Fibroblast of skin of right quadriceps (primary cell): ENCODE measurements at regions not wholly inside any gene's neighbourhood (a gene's known extent, or its start where the extent isn't known, plus 50 kb on each side); places are given as distances from the start of the nearest gene placed in this dataset.

Source experiments
- DNase-seq: peaks from one replicate; pipeline ENCODE4 v3.0.0-alpha.2; 2013

DNA sequence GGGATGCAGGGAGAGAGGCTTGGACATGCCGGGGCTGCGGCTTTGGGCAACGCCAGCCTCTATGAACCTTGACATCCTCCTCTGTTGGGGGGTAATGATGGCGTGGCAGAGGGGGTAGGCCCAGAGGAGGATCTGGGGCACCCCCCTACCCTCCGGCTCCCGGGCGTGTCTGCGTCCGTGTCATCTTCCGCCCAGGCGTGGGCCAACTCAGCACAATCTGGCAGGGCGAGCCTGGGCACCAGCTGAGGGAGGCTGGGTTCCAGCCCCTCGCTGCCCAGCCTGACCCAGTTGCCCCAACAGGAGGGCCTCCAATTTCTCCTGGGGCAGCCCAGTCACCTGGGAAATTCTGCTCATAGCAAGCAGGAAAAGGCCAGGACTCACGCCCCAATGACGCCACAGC lies 62.9 kb upstream of the IL17B start:
- no peak for DNase-seq

DNA sequence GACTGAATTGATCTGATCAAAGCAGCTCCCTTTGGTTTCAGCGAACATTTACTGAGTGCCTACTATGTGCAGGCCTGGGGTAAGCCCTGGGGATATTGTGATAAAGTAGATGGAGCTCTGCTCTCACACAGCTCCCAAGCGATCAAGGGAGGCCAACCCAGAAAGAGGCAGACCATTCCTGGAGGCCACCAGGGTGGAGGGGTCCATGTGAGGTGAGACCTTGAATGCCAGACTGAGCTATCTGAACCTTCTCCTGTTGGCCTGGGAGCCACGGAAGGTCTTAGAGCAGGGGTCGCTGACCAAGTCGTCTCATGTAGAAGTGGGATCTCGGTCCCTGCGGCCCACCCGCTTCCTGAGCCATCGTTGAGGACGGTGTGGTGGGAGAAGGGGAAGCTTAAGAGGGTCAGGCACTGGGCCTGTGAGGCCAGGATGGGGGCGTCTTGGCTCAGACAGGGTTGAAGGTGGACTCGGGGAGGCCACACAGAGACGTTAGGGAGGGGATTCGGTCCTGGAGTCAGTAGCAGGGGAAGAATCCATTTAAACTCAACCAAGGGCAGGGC lies 62.2 kb upstream of the IL17B start:
- DNase-seq = no peak

DNA sequence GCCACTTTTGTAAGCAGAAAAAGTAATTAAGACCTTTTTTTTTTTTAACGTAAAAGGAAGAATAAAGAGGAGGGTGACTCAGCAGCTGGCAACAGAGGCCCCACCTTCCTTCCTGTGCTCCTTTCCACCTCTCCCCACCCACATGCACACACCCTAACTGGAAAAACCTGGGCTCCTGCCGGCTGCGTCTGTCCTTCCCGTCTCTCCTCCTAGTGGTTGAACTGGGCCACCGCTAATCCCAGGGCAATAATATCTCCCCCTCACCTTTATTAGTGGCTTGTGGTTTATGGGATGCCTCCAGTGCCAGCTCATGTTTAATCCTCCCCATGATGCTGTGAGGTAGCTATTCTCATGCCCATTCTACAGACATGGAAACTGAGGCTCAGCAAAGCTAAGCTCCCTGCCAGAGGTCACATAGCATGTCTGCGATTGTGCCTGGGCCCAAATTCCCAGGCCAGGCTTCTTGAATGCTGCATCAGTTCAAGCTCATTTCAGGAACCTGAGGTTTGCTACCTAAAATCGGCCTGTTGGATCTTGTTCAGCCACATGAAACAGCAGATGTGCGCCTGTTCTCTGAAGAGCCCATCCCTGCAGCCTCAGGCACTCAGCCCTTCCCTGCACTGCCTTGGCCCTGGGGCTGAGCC lies 60.9 kb upstream of the IL17B start:
- DNase-seq = peak; percentile 61

DNA sequence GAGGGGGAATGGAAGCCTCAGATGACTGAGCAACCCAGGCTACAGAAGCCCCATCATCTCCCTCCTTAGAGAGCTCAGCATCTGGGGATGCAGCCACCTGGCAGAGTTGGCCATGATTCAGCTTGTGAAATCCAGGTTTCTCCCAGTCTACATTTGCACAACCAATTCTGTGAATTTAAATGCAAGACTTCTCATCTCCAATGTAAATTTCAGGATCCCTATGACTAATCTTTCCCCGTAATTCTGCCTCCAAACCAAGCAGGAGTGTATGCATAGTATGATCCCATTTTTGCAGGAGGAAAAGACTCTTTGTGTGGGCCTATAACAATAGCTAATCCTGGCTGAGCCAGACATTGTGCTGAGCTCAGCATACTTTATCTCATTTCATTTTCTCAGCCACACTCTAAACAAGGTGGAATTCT lies 59.6 kb upstream of the IL17B start:
- peak; percentile 42 for DNase-seq

DNA sequence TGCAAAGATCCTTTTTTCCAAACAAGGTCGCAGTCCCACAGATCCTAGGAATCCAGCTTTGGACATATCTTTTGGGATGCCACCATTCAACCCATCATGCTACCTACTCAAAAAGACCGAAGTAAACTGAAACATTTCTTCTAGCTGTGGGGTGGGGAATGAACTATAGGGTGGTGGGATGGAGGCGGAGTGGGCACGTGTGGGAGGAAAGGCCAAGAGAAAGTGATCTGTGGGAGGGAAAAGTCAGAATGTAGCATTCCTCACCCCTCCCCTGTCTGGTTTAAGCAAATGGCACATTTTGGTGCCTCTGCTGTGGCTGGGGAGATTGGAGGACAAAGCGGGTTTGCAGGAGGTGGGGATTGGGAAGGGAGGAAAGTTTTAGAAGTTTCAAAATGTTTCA lies 59.2 kb upstream of the IL17B start:
- DNase-seq = no peak

DNA sequence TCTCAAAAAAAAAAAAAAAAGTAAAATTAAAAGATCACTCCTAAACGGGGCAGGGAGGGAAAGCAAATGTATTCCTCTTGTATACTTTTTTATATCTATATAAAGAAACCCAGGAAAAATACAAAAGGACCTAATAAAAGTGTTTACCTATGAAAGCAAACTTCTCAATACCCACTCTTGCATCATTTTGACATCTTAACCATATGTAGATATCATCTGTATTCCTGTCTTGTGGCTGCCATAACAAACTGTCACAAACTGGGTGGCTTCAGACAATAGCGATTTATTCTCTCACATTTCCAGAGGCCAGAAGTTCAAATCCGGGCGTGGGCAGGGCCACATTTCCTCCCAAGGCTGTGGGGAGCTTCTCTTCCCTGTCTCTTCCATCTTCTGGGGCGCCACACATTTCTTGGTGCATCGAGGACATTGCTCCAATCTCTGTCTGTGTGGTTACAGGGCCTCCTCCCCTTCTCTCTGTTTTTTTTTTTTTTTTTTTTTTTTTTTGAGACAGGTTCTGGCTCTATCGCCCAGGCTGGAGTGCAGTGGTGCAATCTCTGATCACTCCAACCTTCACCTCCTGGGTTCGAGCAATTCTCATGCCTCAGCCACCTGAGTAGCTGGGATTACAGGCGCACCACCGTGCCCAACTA lies 58.4 kb upstream of the IL17B start:
- no peak for DNase-seq

DNA sequence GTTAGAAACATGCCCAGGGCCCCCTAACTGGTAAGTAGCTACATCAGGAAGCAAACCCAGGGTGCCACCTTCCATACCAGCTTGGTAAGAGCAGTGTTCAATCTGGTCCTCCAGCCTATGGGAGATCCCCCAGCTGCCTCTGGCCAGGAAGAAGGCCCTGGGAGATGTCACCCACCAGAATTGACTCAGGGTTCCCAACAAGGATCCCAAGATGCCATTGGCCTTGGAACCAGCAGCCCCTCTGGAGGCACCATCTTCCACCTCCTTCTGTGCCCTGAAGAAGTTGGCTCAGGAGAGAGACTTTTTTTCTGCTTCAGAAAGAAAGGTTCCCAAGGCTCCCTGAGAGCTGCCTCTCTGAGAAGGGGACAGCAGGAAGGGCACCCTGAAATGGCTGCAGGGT lies 56.6 kb upstream of the IL17B start:
- no peak for DNase-seq

DNA sequence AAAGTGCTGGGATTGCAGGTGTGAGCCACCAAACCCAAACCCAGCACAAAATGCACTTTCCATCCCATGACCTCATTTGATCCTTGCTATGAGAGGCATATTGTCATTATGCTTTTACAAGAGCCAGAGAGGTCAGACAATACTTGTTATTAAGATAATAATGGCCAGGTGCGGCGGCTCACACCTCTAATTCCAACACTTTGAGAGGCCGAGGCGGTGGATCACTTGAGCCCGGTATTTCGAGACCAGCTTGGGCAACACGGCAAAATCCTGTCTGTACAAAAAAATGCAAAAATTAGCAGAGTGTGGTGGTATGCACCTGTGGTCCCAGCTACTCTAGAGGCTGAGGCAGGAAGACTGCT lies 55.9 kb upstream of the IL17B start:
- DNase-seq = no peak

DNA sequence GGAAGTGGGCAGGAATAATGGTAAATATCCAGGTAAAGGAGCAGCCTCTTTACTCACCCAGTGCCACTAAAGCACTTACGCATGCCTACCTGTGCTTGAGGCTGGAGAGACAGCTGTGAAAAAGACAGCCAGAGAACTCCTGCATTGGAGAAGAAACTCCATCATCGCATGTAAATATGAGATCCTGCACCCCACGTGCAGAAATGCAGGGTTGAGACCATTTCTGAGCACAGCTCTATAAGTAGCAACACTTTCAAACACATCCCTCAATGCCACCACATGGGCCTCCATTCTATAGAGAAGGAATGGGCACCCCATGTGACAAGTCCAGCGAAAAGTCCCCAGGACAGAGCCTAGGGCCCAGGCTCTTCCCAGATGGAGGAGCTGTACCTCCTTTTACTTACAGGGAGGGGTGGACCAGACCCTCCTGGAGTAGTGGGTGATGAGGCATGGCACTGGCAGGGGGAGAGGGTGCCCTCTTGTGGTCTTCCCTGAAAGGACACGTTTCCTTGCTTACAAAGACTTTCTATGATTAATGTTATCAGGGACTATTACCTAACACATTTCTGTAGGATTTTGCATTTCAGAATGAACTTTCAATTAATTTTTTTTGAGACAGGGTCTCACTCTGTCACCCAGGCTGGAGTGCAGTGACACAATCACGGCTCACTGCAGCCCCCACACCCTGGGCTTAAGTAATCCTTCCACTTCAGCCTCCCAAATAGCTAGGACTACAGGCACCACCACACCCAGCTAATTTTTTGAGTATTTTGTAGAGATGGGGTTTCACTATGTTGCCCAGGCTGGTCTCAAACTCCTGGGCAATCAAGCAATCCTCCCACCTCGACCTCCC lies 55.3 kb upstream of the IL17B start:
- peak; percentile 87 for DNase-seq

DNA sequence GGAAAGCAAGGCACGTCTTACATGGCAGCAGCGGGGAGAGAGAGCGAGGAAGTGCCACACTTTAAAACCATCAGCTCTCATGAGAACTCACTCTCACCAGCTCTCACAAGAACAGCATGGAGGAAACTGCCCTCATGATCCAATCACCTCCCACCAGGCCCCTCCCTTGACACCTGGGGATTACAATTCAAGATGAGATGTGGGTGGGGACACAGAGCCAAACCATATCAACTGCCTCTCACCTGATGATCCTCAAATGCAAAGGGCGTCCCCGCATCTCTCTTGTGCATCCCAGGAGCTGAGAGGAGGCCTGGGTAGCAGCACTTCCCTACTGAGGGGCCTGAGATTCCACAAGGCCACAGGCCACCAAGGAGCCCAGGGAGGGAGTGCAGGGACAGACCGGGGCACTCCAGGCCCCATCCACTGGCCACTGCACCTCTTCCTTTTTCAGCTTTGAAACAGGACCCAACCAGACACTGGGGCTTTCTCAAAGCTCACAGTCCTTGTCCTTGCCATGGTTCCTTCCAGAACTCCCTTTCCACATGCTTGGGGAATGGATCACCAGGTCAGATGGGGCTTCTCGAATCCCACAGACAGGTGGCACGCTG lies 54.5 kb upstream of the IL17B start:
- peak; percentile 84 for DNase-seq

DNA sequence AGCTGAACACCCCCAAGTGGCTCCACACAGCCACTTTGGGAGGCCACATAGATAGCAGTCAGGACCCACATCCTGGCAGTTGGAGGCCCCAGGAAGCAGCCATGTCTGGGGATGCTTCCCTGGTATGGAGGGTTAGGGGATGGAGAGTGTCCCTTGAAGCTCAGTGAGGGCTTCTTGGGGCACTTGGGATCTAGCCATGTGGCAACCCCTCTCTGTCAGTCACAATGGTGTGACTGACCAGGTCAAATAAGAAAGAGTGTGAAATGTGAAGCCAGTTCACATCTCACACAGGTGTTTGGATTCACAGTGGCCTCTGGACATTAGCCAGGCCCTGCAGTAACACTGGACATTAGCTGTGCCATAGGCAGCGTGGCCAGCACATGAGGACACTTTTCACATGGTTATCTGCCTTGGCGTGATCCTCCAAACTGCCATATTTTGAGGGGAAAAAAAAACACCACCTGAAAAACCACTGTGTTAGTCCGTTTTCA lies 53.9 kb upstream of the IL17B start:
- peak; percentile 70 for DNase-seq

DNA sequence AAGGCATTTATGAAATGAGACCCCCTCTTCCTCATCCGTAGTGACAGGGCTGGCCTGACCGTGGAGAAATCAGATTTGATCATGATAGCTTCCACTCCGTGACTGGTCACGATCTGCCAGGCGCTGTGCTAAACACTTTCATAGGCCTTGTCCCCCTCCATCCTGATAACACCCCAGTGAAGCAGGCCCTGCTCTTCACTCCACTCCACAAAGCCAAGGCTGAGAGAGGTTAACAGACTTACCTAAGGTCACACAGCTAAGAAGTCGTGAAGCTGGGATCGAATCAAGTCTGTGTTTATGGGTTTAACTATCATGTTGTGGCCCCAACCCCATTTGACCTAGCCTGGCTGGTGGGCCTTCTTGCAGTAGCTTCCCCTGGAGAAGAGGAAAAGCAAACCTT lies 53.3 kb upstream of the IL17B start:
- DNase-seq = no peak

DNA sequence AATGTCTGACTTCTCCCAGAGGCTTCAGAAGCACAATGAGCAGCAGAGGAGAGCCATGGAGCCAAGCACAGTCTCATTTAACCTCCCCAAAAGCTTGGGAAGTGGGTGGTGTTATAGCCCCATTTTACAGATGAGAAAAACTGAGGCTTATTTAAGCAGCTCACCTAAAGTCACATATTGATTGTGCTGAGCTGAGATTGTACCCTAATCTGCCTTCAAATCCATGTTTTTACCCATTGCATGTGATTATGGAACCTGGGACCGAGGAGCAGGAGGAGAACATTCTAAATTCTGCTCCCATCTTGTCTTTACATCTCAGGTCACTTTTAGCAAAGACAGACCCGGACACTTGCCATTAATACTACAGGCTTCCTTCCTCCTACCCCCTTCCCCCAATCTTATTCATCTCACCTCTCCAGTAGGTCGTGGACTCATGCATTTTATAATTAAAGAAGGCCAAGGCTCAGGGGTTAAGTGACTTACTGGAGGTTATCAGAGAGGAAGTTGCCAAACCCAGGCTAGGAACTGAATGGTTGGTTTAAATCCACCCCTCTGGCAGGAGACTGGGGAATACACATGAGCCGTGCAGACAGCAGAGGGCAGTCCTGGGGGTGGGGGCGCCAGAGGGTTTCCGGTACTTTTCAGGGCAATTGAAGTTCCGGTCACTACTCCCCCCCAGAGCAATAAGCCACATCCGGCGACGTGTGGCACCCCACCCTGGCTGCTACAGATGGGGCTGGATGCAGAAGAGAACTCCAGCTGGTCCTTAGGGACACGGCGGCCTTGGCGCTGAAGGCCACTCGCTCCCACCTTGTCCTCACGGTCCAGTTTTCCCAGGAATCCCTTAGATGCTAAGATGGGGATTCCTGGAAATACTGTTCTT lies 51.0 kb upstream of the IL17B start:
- DNase-seq = no peak
